ENCODE measurements at regions not wholly inside any gene's neighbourhood (a gene's known extent, or its start where the extent isn't known, plus 50 kb on each side); places are given as distances from the start of the nearest gene placed in this dataset.

- TF ChIP-seq CTCF (conservative IDR thresholded peaks at IDR 0.05 in 1 of 2, IDR thresholded peaks at IDR 0.05 in 1 of 2; ENCODE audit: low read depth in 1 of 2, low read length in 2 of 2) (no peak), EZH2 (IDR thresholded peaks at IDR 0.05; ENCODE audit: low read length, missing control alignments) (no peak)
These were observed 803.9 kb upstream of the POU3F3 start for GRCh38 chr2:104049981-104050380.

Measured in fibroblast of lung (primary cell).